Uterus (tissue), 2 donors: ENCODE measurements at regions not wholly inside any gene's neighbourhood (a gene's known extent, or its start where the extent isn't known, plus 50 kb on each side); places are given as distances from the start of the nearest gene placed in this dataset.
"Not testable (repeated sequence)": the region's sequence is repeated elsewhere in the genome, so short reads cannot be mapped to it uniquely, and the experiment has no call there.

Experiments
- POLR2A ChIP-seq, 2 donors: fragments of 450-650 bp; IDR thresholded peaks; one replicate each; pipeline ENCODE4 v1.6.1; 2016; ENCODE audit warnings: antibody characterized with exemption in 2 of 2, mild to moderate bottlenecking in 1 of 2, moderate library complexity in 1 of 2
- TF ChIP-seq, protein P1 (sequence below), 4 experiments: fragments of 200-600 bp in 2 of 4; fragments of 450-650 bp in 2 of 4; sonication (generic) in 2 of 4; IDR thresholded peaks; one replicate each; pipeline ENCODE4 v1.5.1; 2016 to 2019; ENCODE audit warnings: antibody characterized with exemption in 4 of 4, mild to moderate bottlenecking in 2 of 4, moderate library complexity in 1 of 4

DNA sequence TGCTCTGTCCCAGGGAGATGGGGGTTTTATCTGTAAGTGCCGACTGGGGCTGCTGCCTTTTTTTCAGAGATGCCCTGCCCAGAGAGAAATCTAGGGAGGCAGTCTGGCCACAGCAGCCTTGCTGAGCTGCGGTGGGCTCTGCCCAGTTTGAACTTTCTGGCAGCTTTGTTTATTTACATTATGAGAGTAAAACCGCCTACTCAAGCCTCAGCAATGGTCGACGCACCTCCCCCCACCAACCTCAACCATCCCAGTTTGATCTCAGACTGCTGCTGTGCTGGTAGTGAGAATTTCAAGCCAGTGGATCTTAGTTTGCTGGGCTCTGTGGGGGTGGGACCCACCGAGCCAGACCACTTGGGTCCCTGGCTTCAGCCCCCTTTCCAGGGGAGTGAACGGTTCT, 188.0 kb downstream of the PRELID2 start:
- TF ChIP-seq, protein P1, sequence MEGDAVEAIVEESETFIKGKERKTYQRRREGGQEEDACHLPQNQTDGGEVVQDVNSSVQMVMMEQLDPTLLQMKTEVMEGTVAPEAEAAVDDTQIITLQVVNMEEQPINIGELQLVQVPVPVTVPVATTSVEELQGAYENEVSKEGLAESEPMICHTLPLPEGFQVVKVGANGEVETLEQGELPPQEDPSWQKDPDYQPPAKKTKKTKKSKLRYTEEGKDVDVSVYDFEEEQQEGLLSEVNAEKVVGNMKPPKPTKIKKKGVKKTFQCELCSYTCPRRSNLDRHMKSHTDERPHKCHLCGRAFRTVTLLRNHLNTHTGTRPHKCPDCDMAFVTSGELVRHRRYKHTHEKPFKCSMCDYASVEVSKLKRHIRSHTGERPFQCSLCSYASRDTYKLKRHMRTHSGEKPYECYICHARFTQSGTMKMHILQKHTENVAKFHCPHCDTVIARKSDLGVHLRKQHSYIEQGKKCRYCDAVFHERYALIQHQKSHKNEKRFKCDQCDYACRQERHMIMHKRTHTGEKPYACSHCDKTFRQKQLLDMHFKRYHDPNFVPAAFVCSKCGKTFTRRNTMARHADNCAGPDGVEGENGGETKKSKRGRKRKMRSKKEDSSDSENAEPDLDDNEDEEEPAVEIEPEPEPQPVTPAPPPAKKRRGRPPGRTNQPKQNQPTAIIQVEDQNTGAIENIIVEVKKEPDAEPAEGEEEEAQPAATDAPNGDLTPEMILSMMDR (IDR thresholded peaks at IDR 0.05) = not testable (repeated sequence)
- TF ChIP-seq POLR2A (IDR thresholded peaks at IDR 0.05) = not testable (repeated sequence)
